Smooth muscle cell (in vitro differentiated cells): ENCODE measurements at regions not wholly inside any gene's neighbourhood (a gene's known extent, or its start where the extent isn't known, plus 50 kb on each side); places are given as distances from the start of the nearest gene placed in this dataset.
"Not testable (repeated sequence)": the region's sequence is repeated elsewhere in the genome, so short reads cannot be mapped to it uniquely, and the experiment has no call there.

Experiments used
- DNase-seq: peaks from one replicate; lab custom pipeline; 2025; ENCODE audit not compliant: unreplicated experiment; lab: John Stamatoyannopoulos, UW
- H2AFZ ChIP-seq: fragments of 200-600 bp; sonication (generic); 2 replicates; pipeline ENCODE4 v1.6.0; 2016; ENCODE audit warnings: antibody characterized with exemption, low read depth, mild to moderate bottlenecking
- H3F3A ChIP-seq: fragments of 200-600 bp; sonication (generic); 2 replicates; pipeline ENCODE4 v1.6.0; 2017; ENCODE audit warnings: antibody characterized with exemption, low read depth
- H3K27ac ChIP-seq: fragments of 200-600 bp; sonication (generic); 2 replicates; pipeline ENCODE4 v1.5.1; 2016; ENCODE audit warnings: low read depth, mild to moderate bottlenecking
- H3K27me3 ChIP-seq: fragments of 200-600 bp; sonication (generic); 2 replicates; pipeline ENCODE4 v1.6.1; 2016; ENCODE audit warnings: low read depth, mild to moderate bottlenecking
- H3K36me3 ChIP-seq: fragments of 200-600 bp; sonication (generic); 2 replicates; pipeline ENCODE4 v1.5.1; 2016; ENCODE audit warnings: low read depth
- H3K4me1 ChIP-seq: fragments of 200-600 bp; sonication (generic); 2 replicates; pipeline ENCODE4 v1.5.1; 2016; ENCODE audit warnings: low read depth
- H3K4me2 ChIP-seq: fragments of 200-600 bp; sonication (generic); 2 replicates; pipeline ENCODE4 v1.6.0; 2016; ENCODE audit warnings: mild to moderate bottlenecking
- H3K4me3 ChIP-seq: fragments of 200-600 bp; sonication (generic); 2 replicates; pipeline ENCODE4 v1.5.1; 2016; ENCODE audit warnings: mild to moderate bottlenecking
- H3K79me2 ChIP-seq: fragments of 200-600 bp; sonication (generic); 2 replicates; pipeline ENCODE4 v1.6.0; 2016; ENCODE audit warnings: low read depth, mild to moderate bottlenecking
- H3K9ac ChIP-seq: fragments of 200-600 bp; sonication (generic); 2 replicates; pipeline ENCODE4 v1.6.0; 2016; ENCODE audit warnings: low read depth
- H3K9me3 ChIP-seq: fragments of 200-600 bp; sonication (generic); replicated peaks from 2 replicates; pipeline ENCODE4 v1.5.1; 2016; ENCODE audit warnings: low read depth
- H4K20me1 ChIP-seq: fragments of 200-600 bp; sonication (generic); 2 replicates; pipeline ENCODE4 v1.6.0; 2016; ENCODE audit warnings: low read depth
- CTCF ChIP-seq: fragments of 200-600 bp; sonication (generic); IDR thresholded peaks from 2 replicates; pipeline ENCODE4 v1.5.1; 2017; ENCODE audit warnings: borderline replicate concordance, mild to moderate bottlenecking, antibody characterized with exemption; ENCODE audit not compliant: insufficient read depth, poor library complexity, severe bottlenecking
- WGBS: methylation state at CpG from one replicate; pipeline ENCODE4 v1.1.7; 2016; ENCODE audit warnings: low lambda C conversion rate; 5-methylcytosine and 5-hydroxymethylcytosine counted together

DNA sequence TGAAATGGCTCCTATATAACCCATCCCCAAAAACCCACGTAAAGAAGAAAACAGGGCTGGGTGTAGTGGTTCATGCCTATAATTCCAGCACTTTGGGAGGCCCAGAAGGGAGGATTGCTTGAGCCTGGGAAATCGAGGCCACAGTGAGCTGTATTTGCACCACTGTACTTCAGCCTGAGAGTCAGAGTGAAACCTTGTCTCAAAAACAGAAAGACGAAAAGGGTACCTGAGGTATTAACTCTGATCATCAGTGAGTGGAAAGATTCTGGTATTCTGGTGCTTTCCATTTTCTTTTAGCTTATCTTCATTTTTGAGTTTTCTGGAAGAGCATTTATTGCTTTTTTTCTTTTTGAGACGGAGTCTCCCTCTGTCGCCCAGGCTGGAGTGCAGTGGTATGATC is 110.6 kb upstream of the PRKX start:
- not testable (repeated sequence) for H2AFZ ChIP-seq, H3K9me3 ChIP-seq, H3F3A ChIP-seq, H3K4me1 ChIP-seq, H3K27me3 ChIP-seq, H3K9ac ChIP-seq, H3K4me2 ChIP-seq, H3K4me3 ChIP-seq, H3K79me2 ChIP-seq, H3K36me3 ChIP-seq, H3K27ac ChIP-seq, DNase-seq
- H4K20me1 ChIP-seq = peaks cover 30% of the 10 kb centered on the region
- no CpG with 5 or more reads among the region's 5 CpGs for whole genome bisulfite sequencing

GRCh38 chrX:3820167-3820566 is 106.7 kb upstream of the PRKX start:
- no peaks in the 10 kb centered on the region for H3K27me3 ChIP-seq
- no peak for DNase-seq
- H3K4me2 ChIP-seq = peak overlapping the region; percentile 42
- H3K4me3 ChIP-seq = no peak overlapping the region
- no peak overlapping the region for H3K9ac ChIP-seq
- H3K4me1 ChIP-seq = no peaks in the 10 kb centered on the region
- H3K79me2 ChIP-seq = peaks cover 5% of the 10 kb centered on the region
- H2AFZ ChIP-seq = no peak overlapping the region
- peaks cover 33% of the 10 kb centered on the region for H4K20me1 ChIP-seq
- H3K27ac ChIP-seq = peak overlapping the region; percentile 55
- WGBS = 16% methylated on average over 4 of the region's 4 CpGs
- no peaks in the 10 kb centered on the region for H3K36me3 ChIP-seq
- no peaks in the 10 kb centered on the region for H3K9me3 ChIP-seq
- peaks cover 7% of the 10 kb centered on the region for H3F3A ChIP-seq
- TF ChIP-seq CTCF = no peak

DNA sequence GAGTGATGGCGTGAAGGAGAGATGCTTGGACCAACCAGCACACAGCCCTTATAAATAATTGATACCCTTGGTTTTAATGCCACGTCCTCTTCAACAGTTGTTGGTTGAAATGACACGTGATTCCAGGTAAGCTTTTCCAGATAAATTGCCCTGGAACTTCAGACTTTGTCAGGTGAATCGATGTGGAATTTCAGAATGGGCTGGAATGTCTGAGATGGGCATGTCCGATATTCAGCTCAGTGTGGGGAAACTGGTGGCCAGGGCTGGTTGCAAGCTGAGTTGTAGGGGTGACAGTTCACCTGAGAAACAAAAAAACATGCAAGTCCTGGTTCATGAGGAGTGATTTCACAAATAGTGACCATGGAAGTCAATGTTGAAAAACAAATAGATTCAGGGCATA is 104.0 kb upstream of the PRKX start:
- not testable (repeated sequence) for DNase-seq, H3F3A ChIP-seq, H3K4me1 ChIP-seq, H3K27me3 ChIP-seq, H2AFZ ChIP-seq, H3K9ac ChIP-seq, H3K27ac ChIP-seq, H3K4me2 ChIP-seq, H3K4me3 ChIP-seq, H3K36me3 ChIP-seq, H3K9me3 ChIP-seq, H3K79me2 ChIP-seq
- peaks cover 33% of the 10 kb centered on the region for H4K20me1 ChIP-seq
- 84% methylated on average over 5 of the region's 5 CpGs for WGBS

GRCh38 chrX:3815896-3816664 is 102.6 kb upstream of the PRKX start:
- Histone ChIP-seq H3K4me3 (peak overlapping the region; percentile 58), H3K4me2 (peak overlapping the region; percentile 88), H3K36me3 (no peaks in the 10 kb centered on the region), H3K9ac (peak overlapping the region; percentile 41), H3K9me3 (no peaks in the 10 kb centered on the region), H3K4me1 (no peaks in the 10 kb centered on the region), H4K20me1 (peaks cover 28% of the 10 kb centered on the region), H3K27me3 (no peaks in the 10 kb centered on the region), H3K79me2 (peaks cover 5% of the 10 kb centered on the region), H3K27ac (peak overlapping the region; percentile 68), H3F3A (peaks cover 4% of the 10 kb centered on the region), H2AFZ (no peak overlapping the region)
- TF ChIP-seq CTCF = no peak
- DNase-seq = peak; percentile 10
- 57% methylated on average over 33 of the region's 50 CpGs for WGBS
